B cell (primary cell): ENCODE measurements at regions not wholly inside any gene's neighbourhood (a gene's known extent, or its start where the extent isn't known, plus 50 kb on each side); places are given as distances from the start of the nearest gene placed in this dataset.

Experiments used
- EZH2 ChIP-seq: IDR thresholded peaks from 2 replicates; pipeline ENCODE4 v1.6.1; 2012; ENCODE audit warnings: borderline replicate concordance, low read depth, mild to moderate bottlenecking, moderate library complexity, low read length; ENCODE audit not compliant: insufficient read depth, poor library complexity, severe bottlenecking
- TF ChIP-seq, protein P1 (sequence below): fragments of 200-600 bp; IDR thresholded peaks from one replicate; pipeline ENCODE4 v1.8.0; 2022; ENCODE audit warnings: antibody characterized with exemption, mild to moderate bottlenecking

- TF ChIP-seq, protein P1, sequence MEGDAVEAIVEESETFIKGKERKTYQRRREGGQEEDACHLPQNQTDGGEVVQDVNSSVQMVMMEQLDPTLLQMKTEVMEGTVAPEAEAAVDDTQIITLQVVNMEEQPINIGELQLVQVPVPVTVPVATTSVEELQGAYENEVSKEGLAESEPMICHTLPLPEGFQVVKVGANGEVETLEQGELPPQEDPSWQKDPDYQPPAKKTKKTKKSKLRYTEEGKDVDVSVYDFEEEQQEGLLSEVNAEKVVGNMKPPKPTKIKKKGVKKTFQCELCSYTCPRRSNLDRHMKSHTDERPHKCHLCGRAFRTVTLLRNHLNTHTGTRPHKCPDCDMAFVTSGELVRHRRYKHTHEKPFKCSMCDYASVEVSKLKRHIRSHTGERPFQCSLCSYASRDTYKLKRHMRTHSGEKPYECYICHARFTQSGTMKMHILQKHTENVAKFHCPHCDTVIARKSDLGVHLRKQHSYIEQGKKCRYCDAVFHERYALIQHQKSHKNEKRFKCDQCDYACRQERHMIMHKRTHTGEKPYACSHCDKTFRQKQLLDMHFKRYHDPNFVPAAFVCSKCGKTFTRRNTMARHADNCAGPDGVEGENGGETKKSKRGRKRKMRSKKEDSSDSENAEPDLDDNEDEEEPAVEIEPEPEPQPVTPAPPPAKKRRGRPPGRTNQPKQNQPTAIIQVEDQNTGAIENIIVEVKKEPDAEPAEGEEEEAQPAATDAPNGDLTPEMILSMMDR: no peak
- no peak for TF ChIP-seq EZH2
These were observed 383.6 kb downstream of the PLA2G4A start for GRCh38 chr1:187212377-187212776.
